Stomach (tissue), 8 donors: ENCODE measurements at regions not wholly inside any gene's neighbourhood (a gene's known extent, or its start where the extent isn't known, plus 50 kb on each side); places are given as distances from the start of the nearest gene placed in this dataset.

Experiments
- DNase-seq, 2 donors: peaks; one replicate each; pipeline versions ENCODE4 v3.0.0 to v3.0.0-alpha.2; 2013 to 2019
- H3K27ac ChIP-seq, 5 donors: fragments of 200-600 bp in 4 of 5; sonication (generic) in 4 of 5; one replicate each; pipeline ENCODE4 v1.5.1; 2013 to 2019; ENCODE audit warnings: mild to moderate bottlenecking in 1 of 5, moderate library complexity in 1 of 5
- H3K27me3 ChIP-seq, 3 donors: fragments of 200-600 bp; sonication (generic); one replicate each; pipeline ENCODE4 v1.5.1; 2017 to 2019; ENCODE audit warnings: mixed run types in 1 of 3
- H3K36me3 ChIP-seq, 4 donors: fragments of 200-600 bp; sonication (generic); 1 replicate in 3 of 4; 2 replicates in 1 of 4; pipeline ENCODE4 v1.5.1; 2016 to 2019
- H3K4me1 ChIP-seq, 4 donors: fragments of 200-600 bp; sonication (generic); one replicate each; pipeline ENCODE4 v1.5.1; 2016 to 2019
- H3K4me3 ChIP-seq, 4 donors: fragments of 200-600 bp; sonication (generic) in 3 of 4; one replicate each; pipeline ENCODE4 v1.5.1; 2016 to 2019; ENCODE audit warnings: mild to moderate bottlenecking in 1 of 4
- H3K9me3 ChIP-seq, 4 donors: fragments of 200-600 bp; sonication (generic); one replicate each; pipeline ENCODE4 v1.5.1; 2016 to 2019
- EP300 ChIP-seq: sonication (generic); formaldehyde crosslinking; IDR thresholded peaks from one replicate; pipeline ENCODE4 v1.6.1; 2017; ENCODE audit warnings: antibody characterized with exemption
- POLR2A ChIP-seq, 4 donors: fragments of 450-650 bp; IDR thresholded peaks; one replicate each; pipeline ENCODE4 v1.6.1; 2016; ENCODE audit warnings: antibody characterized with exemption in 4 of 4, control low read depth in 2 of 4, mild to moderate bottlenecking in 1 of 4, moderate library complexity in 1 of 4
- POLR2AphosphoS5 ChIP-seq, 3 donors: sonication (generic); formaldehyde crosslinking; IDR thresholded peaks; one replicate each; pipeline ENCODE4 v1.6.1; 2016; ENCODE audit warnings: antibody characterized with exemption in 3 of 3
- whole genome bisulfite sequencing, 5 donors: extraction: QIAGEN DNeasy Blood & Tissue Kit in 3 of 5; methylation state at CpG; one replicate each; pipeline versions ENCODE4 v1.1.5 to v1.1.7; 2013 to 2018; 5-methylcytosine and 5-hydroxymethylcytosine counted together
- intact Hi-C: fragments of 100-400 bp; cut with DNase I; formaldehyde crosslinking; loops from one replicate; pipeline ENCODE4 v1.15.1; 2023; ENCODE audit warnings: low total_unique reads
- TF ChIP-seq, protein P1 (sequence below), 7 experiments: fragments of 450-650 bp in 4 of 7; fragments of 200-600 bp in 3 of 7; sonication (generic) in 3 of 7; IDR thresholded peaks; one replicate each; pipeline ENCODE4 v1.5.1; 2016 to 2019; ENCODE audit warnings: antibody characterized with exemption in 7 of 7, control low read depth in 2 of 7, mild to moderate bottlenecking in 1 of 7
- donor health status: healthy with polysubstance abuse.
- donor health status: Bipolar disorder and iron deficiency.
- donor health status: healthy.

GRCh38 chr20:8990770-8991169 lies 78.1 kb upstream of the PLCB4 start:
- Histone ChIP-seq H3K27me3 (no peaks in the 10 kb centered on the region), H3K4me3 (no peak overlapping the region), H3K9me3 (no peaks in the 10 kb centered on the region), H3K27ac (no peak overlapping the region), H3K4me1 (no peaks in the 10 kb centered on the region), H3K36me3 (no peaks in the 10 kb centered on the region)
- no peak for TF ChIP-seq POLR2A (IDR thresholded peaks at IDR 0.05)
- no peak for TF ChIP-seq POLR2AphosphoS5 (IDR thresholded peaks at IDR 0.05)
- TF ChIP-seq, protein P1, sequence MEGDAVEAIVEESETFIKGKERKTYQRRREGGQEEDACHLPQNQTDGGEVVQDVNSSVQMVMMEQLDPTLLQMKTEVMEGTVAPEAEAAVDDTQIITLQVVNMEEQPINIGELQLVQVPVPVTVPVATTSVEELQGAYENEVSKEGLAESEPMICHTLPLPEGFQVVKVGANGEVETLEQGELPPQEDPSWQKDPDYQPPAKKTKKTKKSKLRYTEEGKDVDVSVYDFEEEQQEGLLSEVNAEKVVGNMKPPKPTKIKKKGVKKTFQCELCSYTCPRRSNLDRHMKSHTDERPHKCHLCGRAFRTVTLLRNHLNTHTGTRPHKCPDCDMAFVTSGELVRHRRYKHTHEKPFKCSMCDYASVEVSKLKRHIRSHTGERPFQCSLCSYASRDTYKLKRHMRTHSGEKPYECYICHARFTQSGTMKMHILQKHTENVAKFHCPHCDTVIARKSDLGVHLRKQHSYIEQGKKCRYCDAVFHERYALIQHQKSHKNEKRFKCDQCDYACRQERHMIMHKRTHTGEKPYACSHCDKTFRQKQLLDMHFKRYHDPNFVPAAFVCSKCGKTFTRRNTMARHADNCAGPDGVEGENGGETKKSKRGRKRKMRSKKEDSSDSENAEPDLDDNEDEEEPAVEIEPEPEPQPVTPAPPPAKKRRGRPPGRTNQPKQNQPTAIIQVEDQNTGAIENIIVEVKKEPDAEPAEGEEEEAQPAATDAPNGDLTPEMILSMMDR (IDR thresholded peaks at IDR 0.05): no peak
- TF ChIP-seq EP300: no peak
- intact Hi-C loops: no loop called here
- no peak for DNase-seq

DNA sequence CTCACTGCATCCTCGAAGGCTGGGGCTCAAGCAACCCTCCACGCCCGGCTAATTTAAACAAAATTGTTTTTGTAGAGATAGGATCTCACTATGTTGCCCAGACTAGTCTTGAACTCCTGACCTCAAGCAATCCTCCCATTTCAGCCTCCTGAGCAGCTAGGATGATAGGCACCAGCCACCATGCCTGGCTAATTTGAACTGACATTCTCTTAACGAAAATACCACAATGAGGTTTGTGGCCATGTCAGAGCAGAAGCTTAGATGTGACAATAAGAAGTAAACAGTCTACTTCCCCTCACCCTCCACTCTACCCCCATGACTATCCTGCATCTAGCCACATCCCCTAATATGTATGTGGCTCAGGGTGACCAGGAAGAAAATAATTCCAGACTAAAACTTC lies 74.8 kb upstream of the PLCB4 start:
- Histone ChIP-seq H3K9me3 (no peaks in the 10 kb centered on the region), H3K4me1 (no peaks in the 10 kb centered on the region), H3K36me3 (no peaks in the 10 kb centered on the region), H3K27ac (no peak overlapping the region), H3K27me3 (no peaks in the 10 kb centered on the region), H3K4me3 (no peak overlapping the region)
- TF ChIP-seq, protein P1 (IDR thresholded peaks at IDR 0.05): no peak
- TF ChIP-seq POLR2A (IDR thresholded peaks at IDR 0.05) (no peak), EP300 (no peak), POLR2AphosphoS5 (IDR thresholded peaks at IDR 0.05) (no peak)
- 70 to 78% (median 75%) methylated on average over 4 of the region's 4 CpGs for WGBS, 5 donors
- no peak for DNase-seq
- intact Hi-C loops: no loop called here

DNA sequence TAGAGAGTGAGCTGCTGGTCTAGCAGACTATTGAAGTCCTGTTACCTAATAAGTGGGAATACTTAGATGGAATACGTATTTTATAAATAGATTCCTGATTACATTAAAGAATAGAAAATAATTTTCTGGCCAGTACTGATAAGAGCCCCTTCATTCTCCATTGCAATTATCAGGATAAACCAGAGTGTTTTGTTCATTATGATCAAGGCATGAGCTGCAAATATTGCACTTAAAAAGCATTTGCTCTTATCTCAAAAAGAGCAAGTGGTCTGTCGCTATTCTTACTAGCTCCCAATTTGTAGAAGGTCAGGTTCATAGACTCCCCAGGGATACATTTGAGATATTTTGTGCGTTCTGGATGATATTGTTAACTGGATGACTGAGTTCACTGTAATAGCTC lies 73.1 kb upstream of the PLCB4 start:
- H3K27me3 ChIP-seq: no peaks in the 10 kb centered on the region
- no peaks in the 10 kb centered on the region for H3K9me3 ChIP-seq
- no peak overlapping the region for H3K4me3 ChIP-seq
- no peaks in the 10 kb centered on the region for H3K36me3 ChIP-seq
- 46 to 69% (median 65%) methylated on average over 3 of the region's 3 CpGs for WGBS, 5 donors
- intact Hi-C loops: no loop called here
- H3K4me1 ChIP-seq: no peaks in the 10 kb centered on the region
- H3K27ac ChIP-seq: no peak overlapping the region
- DNase-seq: no peak
- no peak for TF ChIP-seq POLR2A (IDR thresholded peaks at IDR 0.05)
- no peak for TF ChIP-seq POLR2AphosphoS5 (IDR thresholded peaks at IDR 0.05)
- TF ChIP-seq, protein P1 (IDR thresholded peaks at IDR 0.05): no peak
- TF ChIP-seq EP300: no peak

DNA sequence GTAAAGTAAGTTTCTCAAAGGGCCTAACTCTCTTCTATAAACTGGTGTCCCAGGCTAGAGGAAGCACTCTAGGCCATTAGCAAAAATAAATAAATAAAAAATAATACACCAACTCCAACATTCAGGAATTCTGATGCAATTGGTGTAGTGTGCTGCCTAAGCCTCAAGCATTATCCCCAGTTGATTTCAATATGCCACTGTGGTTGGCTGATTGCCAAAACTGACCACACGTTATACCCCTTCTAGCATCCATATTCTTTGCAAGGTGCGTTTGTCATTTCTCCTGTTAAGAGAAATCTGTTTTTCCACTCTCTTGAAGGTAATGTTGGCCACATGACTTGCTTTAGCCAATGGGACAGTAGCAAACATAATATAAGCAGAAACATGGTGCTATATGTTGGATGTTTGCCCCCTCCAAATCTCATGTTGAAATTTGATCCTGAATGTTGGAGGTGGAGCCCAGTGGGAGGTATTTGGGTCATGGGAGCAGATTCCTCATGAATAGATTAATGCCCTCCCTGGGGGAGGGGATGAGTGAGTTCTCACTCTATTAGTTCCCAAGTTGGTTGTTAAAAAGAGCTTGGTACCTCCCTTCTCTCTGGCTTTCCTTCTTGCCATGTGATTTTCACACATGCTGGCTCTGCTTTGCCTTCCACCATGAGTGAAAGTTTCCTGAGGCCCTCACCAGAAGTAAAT lies 71.9 kb upstream of the PLCB4 start:
- 64 to 72% (median 69%) methylated on average over 2 of the region's 2 CpGs for WGBS, 5 donors

More for the DNA sequence above, 71.9 kb upstream of the PLCB4 start:
- Histone ChIP-seq H3K9me3 (no peaks in the 10 kb centered on the region), H3K36me3 (no peaks in the 10 kb centered on the region), H3K27me3 (no peaks in the 10 kb centered on the region), H3K4me1 (no peaks in the 10 kb centered on the region), H3K4me3 (no peak overlapping the region), H3K27ac (no peak overlapping the region)
- no peak for TF ChIP-seq EP300
- no peak for TF ChIP-seq POLR2A (IDR thresholded peaks at IDR 0.05)
- no peak for TF ChIP-seq POLR2AphosphoS5 (IDR thresholded peaks at IDR 0.05)
- TF ChIP-seq, protein P1 (IDR thresholded peaks at IDR 0.05): no peak
- no peak for DNase-seq
- intact Hi-C loops: no loop called here
